ENCODE measurements at regions not wholly inside any gene's neighbourhood (a gene's known extent, or its start where the extent isn't known, plus 50 kb on each side); places are given as distances from the start of the nearest gene placed in this dataset.
"Not testable (repeated sequence)": the region's sequence is repeated elsewhere in the genome, so short reads cannot be mapped to it uniquely, and the experiment has no call there.

GRCh38 chr15:99819981-99820718 is 86.9 kb upstream of the LYSMD4 start:
- no peak for DNase-seq

- DNase-seq, result no peak
Measured at GRCh38 chr15:99818872-99819271, 85.6 kb upstream of the LYSMD4 start.

GRCh38 chr15:99816862-99817261 is 83.6 kb upstream of the LYSMD4 start:
- not testable (repeated sequence) for DNase-seq

DNA sequence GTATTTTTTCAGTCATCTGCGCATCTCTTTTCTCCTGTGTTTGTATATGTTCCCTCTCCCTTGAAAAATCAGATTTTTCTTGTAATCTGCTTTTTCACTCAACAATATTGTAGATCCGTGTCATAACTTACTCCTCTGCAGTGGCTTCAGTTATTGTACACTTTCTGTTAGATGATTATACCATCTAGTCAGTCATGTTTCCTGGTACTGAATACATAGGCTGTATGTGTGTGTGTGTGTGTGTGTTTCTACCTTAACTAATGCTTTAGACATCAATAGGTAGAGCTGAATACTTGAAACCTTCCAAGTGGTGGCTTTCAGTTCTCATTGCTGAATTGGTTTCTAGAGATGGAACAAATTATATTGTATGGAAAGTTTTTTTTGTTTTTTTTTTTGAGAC is 77.4 kb upstream of the LYSMD4 start:
- not testable (repeated sequence) for DNase-seq

GRCh38 chr15:99799854-99800250 is 66.6 kb upstream of the LYSMD4 start:
- DNase-seq, result not testable (repeated sequence)

- DNase-seq, result not testable (repeated sequence)
Measured at GRCh38 chr15:99799182-99799853, 66.1 kb upstream of the LYSMD4 start.

DNA sequence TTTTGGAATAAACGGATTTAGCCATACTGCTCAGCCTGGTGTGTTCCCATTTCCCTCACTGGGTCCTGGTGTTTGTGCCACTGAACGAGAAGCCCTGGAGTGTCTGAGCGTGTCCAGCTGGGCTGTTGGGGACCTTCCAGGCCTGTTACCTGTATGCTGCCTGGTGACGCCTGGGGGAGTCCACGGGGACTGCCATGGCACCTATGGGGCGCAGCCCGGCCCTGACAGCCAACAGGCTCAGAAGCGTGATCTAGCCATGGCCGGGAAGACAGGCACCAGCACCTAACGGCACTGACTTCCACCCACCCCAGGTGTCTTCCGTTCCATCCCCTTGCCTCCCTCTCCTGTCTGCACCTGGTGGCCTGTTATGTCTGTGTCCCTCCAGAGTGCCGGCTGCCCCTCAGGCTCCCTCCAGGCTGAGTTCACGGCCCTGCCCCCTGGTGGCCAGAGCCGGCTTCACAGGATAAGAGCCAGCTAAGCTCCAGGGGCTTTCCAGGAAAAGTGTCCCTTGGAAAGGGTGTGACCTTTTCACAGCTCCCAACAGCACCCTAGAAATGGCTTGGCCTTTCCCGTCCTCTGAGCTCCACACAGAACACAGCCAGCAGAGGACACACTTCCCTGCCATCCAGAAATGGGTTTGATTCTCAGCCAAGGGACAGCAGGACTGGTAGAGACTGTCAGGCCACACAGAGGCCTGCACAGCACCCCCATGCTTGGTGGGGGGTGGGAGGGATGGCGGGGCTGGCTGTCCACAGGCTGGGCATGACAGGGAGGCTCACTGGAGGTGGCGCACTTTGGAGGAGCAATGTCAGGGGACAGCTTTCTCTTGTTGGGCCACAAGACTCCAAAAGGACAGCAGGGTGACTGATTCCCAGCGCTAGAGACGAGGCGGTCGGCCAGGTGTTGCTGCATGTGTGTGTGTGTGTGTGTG is 64.0 kb upstream of the LYSMD4 start:
- DNase-seq, result not testable (repeated sequence)

DNA sequence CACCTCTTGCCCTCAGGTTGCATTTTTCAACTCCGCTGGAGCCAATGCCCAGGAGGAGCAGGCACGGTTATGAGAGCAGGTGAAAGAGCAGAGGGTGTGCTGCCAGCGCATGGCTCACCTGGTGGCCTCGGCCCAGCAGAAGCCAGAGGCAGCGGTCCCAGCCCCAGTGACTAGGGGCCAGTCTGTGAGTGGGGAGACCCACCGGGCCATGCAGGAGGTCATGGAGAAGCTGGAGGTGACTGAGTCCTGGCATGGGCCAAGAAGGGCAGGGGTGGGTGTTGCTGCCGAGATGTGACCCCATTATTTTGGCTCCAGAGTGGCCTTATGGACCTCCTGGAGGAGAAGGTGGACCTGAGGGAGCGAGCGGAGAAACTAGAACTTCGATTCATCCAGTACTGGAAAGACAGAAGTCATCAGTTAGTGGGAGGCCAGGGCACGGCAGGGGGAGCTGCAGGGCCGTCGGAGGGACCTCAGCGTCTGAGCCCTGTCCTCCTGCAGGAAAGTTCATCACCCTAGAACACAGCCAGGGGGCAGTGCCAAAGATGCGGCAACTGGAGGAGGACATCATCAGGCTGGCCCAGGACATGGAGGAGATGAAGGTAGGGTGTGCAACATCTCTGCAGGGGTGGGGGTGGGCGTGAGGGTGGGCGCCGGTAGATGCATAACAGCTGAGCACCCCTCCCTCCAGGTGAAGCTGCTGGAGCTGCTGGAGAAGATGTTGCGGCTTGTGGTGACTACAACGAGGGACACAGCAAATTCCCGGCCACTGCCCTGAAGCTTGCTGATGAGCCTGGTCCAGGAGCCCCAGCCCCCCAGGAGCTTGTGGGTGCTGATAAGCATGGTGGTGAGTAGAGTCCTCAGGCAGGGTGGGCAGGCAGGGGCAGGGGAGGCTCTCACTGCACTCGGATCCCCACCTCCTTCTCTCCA is 58.9 kb upstream of the LYSMD4 start:
- not testable (repeated sequence) for DNase-seq

GRCh38 chr15:99790751-99791150 is 57.5 kb upstream of the LYSMD4 start:
- DNase-seq, result not testable (repeated sequence)

DNA sequence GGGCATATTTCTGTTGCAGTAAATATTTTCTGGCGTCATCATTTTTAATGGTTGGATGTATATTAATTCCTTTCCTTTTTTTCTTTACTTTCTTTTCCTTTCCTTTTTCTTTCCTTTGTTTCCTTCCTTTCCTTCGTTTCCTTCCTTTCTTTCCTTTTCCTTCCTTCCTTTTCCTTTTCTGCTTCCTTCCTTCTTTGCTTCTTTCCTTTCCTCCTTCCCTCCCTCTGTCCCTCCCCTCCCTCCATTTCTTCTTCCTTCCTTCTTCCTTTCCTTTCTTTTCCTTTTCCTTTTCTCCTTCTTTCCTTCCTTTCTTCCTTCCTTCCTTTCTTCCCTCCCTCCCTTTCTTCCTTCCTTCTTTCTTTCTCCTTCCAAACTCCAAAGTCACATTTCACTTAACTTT is 54.9 kb upstream of the LYSMD4 start:
- DNase-seq, result no peak

DNA sequence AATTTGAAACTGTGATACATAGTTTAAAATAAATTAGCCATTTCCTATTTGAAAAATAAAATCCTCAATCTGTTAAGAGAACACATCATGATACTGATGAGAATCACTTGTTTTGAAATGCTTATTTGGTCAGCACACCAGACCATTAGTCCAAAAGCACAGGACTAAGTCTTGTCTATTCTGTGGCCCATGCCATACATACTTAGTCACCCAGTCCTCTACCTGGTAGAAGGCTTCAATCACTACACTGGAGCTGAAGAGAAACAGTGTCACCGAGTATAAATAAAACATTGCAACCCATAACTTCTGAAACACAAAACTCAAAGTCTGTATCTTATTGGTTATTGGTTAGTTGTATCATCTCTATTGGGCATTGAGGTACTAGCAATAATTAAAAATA is 51.6 kb upstream of the LYSMD4 start:
- DNase-seq, result not testable (repeated sequence)

- DNase-seq, result not testable (repeated sequence)
Measured at GRCh38 chr15:99783918-99784619, 50.8 kb upstream of the LYSMD4 start.
